ENCODE measurements at regions not wholly inside any gene's neighbourhood (a gene's known extent, or its start where the extent isn't known, plus 50 kb on each side); places are given as distances from the start of the nearest gene placed in this dataset.

DNA sequence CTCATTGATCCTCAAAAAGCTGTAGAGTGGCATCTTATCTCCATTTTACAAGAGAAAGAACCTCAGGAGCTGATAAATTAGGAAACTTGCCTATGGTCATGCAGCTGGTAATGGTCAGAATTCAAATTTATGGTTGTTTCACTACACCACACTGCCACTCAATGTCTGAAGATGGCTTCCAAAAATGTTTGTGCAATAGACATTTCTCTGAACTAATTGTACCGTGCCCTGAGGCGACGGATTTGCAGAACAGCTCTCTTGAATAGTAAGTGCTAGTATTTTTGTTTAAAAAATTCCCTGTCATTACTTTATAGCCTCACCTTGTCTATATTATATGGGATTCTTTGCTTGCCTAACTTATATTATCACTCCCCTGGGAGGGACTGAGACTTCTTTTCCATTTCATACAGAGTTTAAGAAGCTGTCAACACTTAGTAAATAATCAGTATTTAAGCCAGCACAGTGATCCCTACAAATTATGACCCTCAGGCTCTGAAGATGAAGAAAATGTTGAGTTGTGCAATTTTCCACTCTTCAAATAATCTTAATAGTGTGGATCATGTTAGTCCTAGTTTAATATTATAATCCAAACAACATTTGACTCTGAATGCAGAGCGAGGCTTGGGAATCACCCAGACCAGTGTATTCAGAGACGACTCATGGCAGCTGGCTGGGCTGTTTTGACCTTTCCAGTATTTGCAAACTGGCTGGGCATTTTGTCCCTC lies 346.6 kb downstream of the PTEN start:
- Mint-ChIP-seq H3K27ac (no peak overlapping the region), H3K36me3 (no peaks in the 10 kb centered on the region), H3K4me1 (peaks cover 8% of the 10 kb centered on the region; the same call in 1 of the 2 replicates), H3K9me3 (no peaks in the 10 kb centered on the region), H3K27me3 (ENCODE audit: low read depth) (no peaks in the 10 kb centered on the region), H3K4me3 (no peak overlapping the region)
- DNase-seq (ENCODE audit: low spot score) (no peak), ATAC-seq (no peak)
- TF ChIP-seq ARID4B (CRISPR knock-in tag; IDR thresholded peaks at IDR 0.05; ENCODE audit: borderline replicate concordance) (no peak), RORB (CRISPR knock-in tag; IDR thresholded peaks at IDR 0.05) (no peak), ZBTB43 (CRISPR knock-in tag; IDR thresholded peaks at IDR 0.05) (no peak), TCF7 (CRISPR knock-in tag; IDR thresholded peaks at IDR 0.05; ENCODE audit: low read depth) (no peak), PREB (CRISPR knock-in tag; IDR thresholded peaks at IDR 0.05; ENCODE audit: borderline replicate concordance) (no peak), ETV6 (CRISPR knock-in tag; IDR thresholded peaks at IDR 0.05) (no peak), NR3C1 (CRISPR knock-in tag; conservative IDR thresholded peaks at IDR 0.05; ENCODE audit: low read depth) (no peak), E2F4 (CRISPR knock-in tag; IDR thresholded peaks at IDR 0.05; ENCODE audit: borderline replicate concordance, low read depth) (no peak), ZNF416 (CRISPR knock-in tag; IDR thresholded peaks at IDR 0.05) (no peak), MLX (CRISPR knock-in tag; IDR thresholded peaks at IDR 0.05) (no peak), FOXP1 (CRISPR knock-in tag; IDR thresholded peaks at IDR 0.05; ENCODE audit: borderline replicate concordance) (no peak), GTF2I (CRISPR knock-in tag; conservative IDR thresholded peaks at IDR 0.05) (no peak), OVOL2 (CRISPR knock-in tag; IDR thresholded peaks at IDR 0.05; ENCODE audit: borderline replicate concordance) (no peak)
- TF ChIP-seq, protein P1, sequence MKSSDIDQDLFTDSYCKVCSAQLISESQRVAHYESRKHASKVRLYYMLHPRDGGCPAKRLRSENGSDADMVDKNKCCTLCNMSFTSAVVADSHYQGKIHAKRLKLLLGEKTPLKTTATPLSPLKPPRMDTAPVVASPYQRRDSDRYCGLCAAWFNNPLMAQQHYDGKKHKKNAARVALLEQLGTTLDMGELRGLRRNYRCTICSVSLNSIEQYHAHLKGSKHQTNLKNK (CRISPR knock-in tag; IDR thresholded peaks at IDR 0.05): no peak
- TF ChIP-seq, protein P2, sequence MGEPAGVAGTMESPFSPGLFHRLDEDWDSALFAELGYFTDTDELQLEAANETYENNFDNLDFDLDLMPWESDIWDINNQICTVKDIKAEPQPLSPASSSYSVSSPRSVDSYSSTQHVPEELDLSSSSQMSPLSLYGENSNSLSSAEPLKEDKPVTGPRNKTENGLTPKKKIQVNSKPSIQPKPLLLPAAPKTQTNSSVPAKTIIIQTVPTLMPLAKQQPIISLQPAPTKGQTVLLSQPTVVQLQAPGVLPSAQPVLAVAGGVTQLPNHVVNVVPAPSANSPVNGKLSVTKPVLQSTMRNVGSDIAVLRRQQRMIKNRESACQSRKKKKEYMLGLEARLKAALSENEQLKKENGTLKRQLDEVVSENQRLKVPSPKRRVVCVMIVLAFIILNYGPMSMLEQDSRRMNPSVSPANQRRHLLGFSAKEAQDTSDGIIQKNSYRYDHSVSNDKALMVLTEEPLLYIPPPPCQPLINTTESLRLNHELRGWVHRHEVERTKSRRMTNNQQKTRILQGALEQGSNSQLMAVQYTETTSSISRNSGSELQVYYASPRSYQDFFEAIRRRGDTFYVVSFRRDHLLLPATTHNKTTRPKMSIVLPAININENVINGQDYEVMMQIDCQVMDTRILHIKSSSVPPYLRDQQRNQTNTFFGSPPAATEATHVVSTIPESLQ (CRISPR knock-in tag; IDR thresholded peaks at IDR 0.05): no peak
- TF ChIP-seq, protein P3, sequence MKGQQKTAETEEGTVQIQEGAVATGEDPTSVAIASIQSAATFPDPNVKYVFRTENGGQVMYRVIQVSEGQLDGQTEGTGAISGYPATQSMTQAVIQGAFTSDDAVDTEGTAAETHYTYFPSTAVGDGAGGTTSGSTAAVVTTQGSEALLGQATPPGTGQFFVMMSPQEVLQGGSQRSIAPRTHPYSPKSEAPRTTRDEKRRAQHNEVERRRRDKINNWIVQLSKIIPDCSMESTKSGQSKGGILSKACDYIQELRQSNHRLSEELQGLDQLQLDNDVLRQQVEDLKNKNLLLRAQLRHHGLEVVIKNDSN (CRISPR knock-in tag; IDR thresholded peaks at IDR 0.05): no peak
- TF ChIP-seq, protein P4, sequence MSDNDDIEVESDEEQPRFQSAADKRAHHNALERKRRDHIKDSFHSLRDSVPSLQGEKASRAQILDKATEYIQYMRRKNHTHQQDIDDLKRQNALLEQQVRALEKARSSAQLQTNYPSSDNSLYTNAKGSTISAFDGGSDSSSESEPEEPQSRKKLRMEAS (CRISPR knock-in tag; IDR thresholded peaks at IDR 0.05): no peak
- POLR2A ChIA-PET: no interaction called here
- CTCF ChIA-PET: no interaction called here
